ENCODE measurements at regions not wholly inside any gene's neighbourhood (a gene's known extent, or its start where the extent isn't known, plus 50 kb on each side); places are given as distances from the start of the nearest gene placed in this dataset.

GRCh38 chr2:71759060-71759459, 305.7 kb downstream of the DYSF start:
- TF ChIP-seq JUND (IDR thresholded peaks at IDR 0.05): no peak
- TF ChIP-seq RXRA (IDR thresholded peaks at IDR 0.05; ENCODE audit: borderline replicate concordance, low read depth): no peak
- TF ChIP-seq MEF2A (IDR thresholded peaks at IDR 0.05; ENCODE audit: borderline replicate concordance, low read depth): no peak
- no peak for TF ChIP-seq IRF3 (IDR thresholded peaks at IDR 0.05; ENCODE audit: low read depth, low read length)
- TF ChIP-seq GATA2 (CRISPR knock-in tag; IDR thresholded peaks at IDR 0.05): no peak
- no peak for TF ChIP-seq SMC3 (IDR thresholded peaks at IDR 0.05; ENCODE audit: low read depth, low read length)
- no peak for TF ChIP-seq GABPA (IDR thresholded peaks at IDR 0.05; ENCODE audit: low read depth)
- TF ChIP-seq ELF1 (IDR thresholded peaks at IDR 0.05): no peak
- TF ChIP-seq MAX (IDR thresholded peaks at IDR 0.05; ENCODE audit: low read depth): no peak
- TF ChIP-seq FOSL2 (IDR thresholded peaks at IDR 0.05; ENCODE audit: borderline replicate concordance, low read depth): no peak
- TF ChIP-seq USF1 (IDR thresholded peaks at IDR 0.05; ENCODE audit: borderline replicate concordance, low read depth): no peak
- TF ChIP-seq RAD21 (IDR thresholded peaks at IDR 0.05; ENCODE audit: low read length): no peak
- TF ChIP-seq RCOR1 (IDR thresholded peaks at IDR 0.05; ENCODE audit: low read length): no peak
- no peak for TF ChIP-seq POLR2AphosphoS5 (IDR thresholded peaks at IDR 0.05; ENCODE audit: low read depth, low read length)
- no peak for TF ChIP-seq NRF1 (IDR thresholded peaks at IDR 0.05; ENCODE audit: low read depth, low read length)
- TF ChIP-seq EZH2phosphoT487 (IDR thresholded peaks at IDR 0.05; ENCODE audit: borderline replicate concordance, low read depth): no peak
- TF ChIP-seq MXI1 (IDR thresholded peaks at IDR 0.05; ENCODE audit: low read depth, low read length): no peak
- TF ChIP-seq TAF1 (IDR thresholded peaks at IDR 0.05; ENCODE audit: borderline replicate concordance, low read depth, low read length): no peak
- no peak overlapping the region for H3K9ac ChIP-seq
- no peaks in the 10 kb centered on the region for H3K79me2 ChIP-seq (ENCODE audit: insufficient read depth)
- peaks cover 9% of the 10 kb centered on the region for H3F3A ChIP-seq (replicated peaks; ENCODE audit: insufficient read depth)
- no peaks in the 10 kb centered on the region for H3K9me3 ChIP-seq
- 66% methylated on average over 6 of the region's 6 CpGs for WGBS (ENCODE audit: low lambda C conversion rate)
- no peaks in the 10 kb centered on the region for H3K9me2 ChIP-seq
- DNase-seq: no peak
- H3K36me3 ChIP-seq (replicated peaks in 1 of 2; ENCODE audit: control insufficient read depth in 1 of 2, insufficient read depth in 2 of 2, low read length in 1 of 2): no peaks in the 10 kb centered on the region
- ChIA-PET CTCF (interaction anchor here (1.1 kb wide), 1 partner anchor 9 kb away, joined by 3 read pairs; no protein-coding TSS in a partner anchor), POLR2A (no interaction called here)
- H3K4me2 ChIP-seq: no peak overlapping the region
- H3K4me3 ChIP-seq (ENCODE audit: low read depth in 2 of 2, low read length in 1 of 2): no peak overlapping the region
- no peak overlapping the region for H3K27ac ChIP-seq (ENCODE audit: low read depth in 2 of 2, low read length in 1 of 2)
- no peak overlapping the region for H2AFZ ChIP-seq (ENCODE audit: low read depth)
- no peaks in the 10 kb centered on the region for H3K27me3 ChIP-seq (ENCODE audit: insufficient read depth)
- H3K4me1 ChIP-seq (ENCODE audit: control insufficient read depth in 1 of 2, insufficient read depth in 2 of 2, low read depth in 1 of 2, low read length in 1 of 2): peaks cover 0 to 2% of the 10 kb centered on the region in 2 experiments; a peak in 3 of 4 replicates
- H4K20me1 ChIP-seq (ENCODE audit: insufficient read depth): no peaks in the 10 kb centered on the region

- POLR2A ChIA-PET: no interaction called here
Observed at GRCh38 chr2:71757351-71757750, 304.0 kb downstream of the DYSF start.

More at GRCh38 chr2:71757351-71757750, 304.0 kb downstream of the DYSF start:
- no peak overlapping the region for H3K9ac ChIP-seq
- no peak overlapping the region for H3K27ac ChIP-seq (ENCODE audit: low read depth in 2 of 2, low read length in 1 of 2)
- H3K79me2 ChIP-seq (ENCODE audit: insufficient read depth): no peaks in the 10 kb centered on the region
- peaks cover 9% of the 10 kb centered on the region for H3F3A ChIP-seq (replicated peaks; ENCODE audit: insufficient read depth)
- peaks cover 0 to 2% of the 10 kb centered on the region in 2 experiments; a peak in 3 of 4 replicates for H3K4me1 ChIP-seq (ENCODE audit: control insufficient read depth in 1 of 2, insufficient read depth in 2 of 2, low read depth in 1 of 2, low read length in 1 of 2)
- H3K27me3 ChIP-seq (ENCODE audit: insufficient read depth): no peaks in the 10 kb centered on the region
- no peaks in the 10 kb centered on the region for H3K9me3 ChIP-seq
- no peaks in the 10 kb centered on the region for H4K20me1 ChIP-seq (ENCODE audit: insufficient read depth)
- no peak for DNase-seq
- CTCF ChIA-PET: no interaction called here
- no peak overlapping the region for H2AFZ ChIP-seq (ENCODE audit: low read depth)
- TF ChIP-seq EZH2phosphoT487 (IDR thresholded peaks at IDR 0.05; ENCODE audit: borderline replicate concordance, low read depth): no peak
- TF ChIP-seq POLR2AphosphoS5 (IDR thresholded peaks at IDR 0.05; ENCODE audit: low read depth, low read length): no peak
- no peak for TF ChIP-seq IRF3 (IDR thresholded peaks at IDR 0.05; ENCODE audit: low read depth, low read length)
- no peak for TF ChIP-seq RAD21 (IDR thresholded peaks at IDR 0.05; ENCODE audit: low read length)
- no peak for TF ChIP-seq FOSL2 (IDR thresholded peaks at IDR 0.05; ENCODE audit: borderline replicate concordance, low read depth)
- no peak for TF ChIP-seq RCOR1 (IDR thresholded peaks at IDR 0.05; ENCODE audit: low read length)
- no peak for TF ChIP-seq SMC3 (IDR thresholded peaks at IDR 0.05; ENCODE audit: low read depth, low read length)
- TF ChIP-seq TCF12 (IDR thresholded peaks at IDR 0.05): no peak
- TF ChIP-seq CTCF (IDR thresholded peaks at IDR 0.05): no peak
- no peak for TF ChIP-seq TAF1 (IDR thresholded peaks at IDR 0.05; ENCODE audit: borderline replicate concordance, low read depth, low read length)
- TF ChIP-seq ELF1 (IDR thresholded peaks at IDR 0.05): no peak
- no peak for TF ChIP-seq ZBTB33 (IDR thresholded peaks at IDR 0.05; ENCODE audit: borderline replicate concordance, low read depth)
- H3K9me2 ChIP-seq: no peaks in the 10 kb centered on the region
- no peak overlapping the region for H3K4me3 ChIP-seq (ENCODE audit: low read depth in 2 of 2, low read length in 1 of 2)
- no peaks in the 10 kb centered on the region for H3K36me3 ChIP-seq (replicated peaks in 1 of 2; ENCODE audit: control insufficient read depth in 1 of 2, insufficient read depth in 2 of 2, low read length in 1 of 2)
- H3K4me2 ChIP-seq: no peak overlapping the region
- WGBS (ENCODE audit: low lambda C conversion rate): 67% methylated on average over 9 of the region's 9 CpGs

Measured in SK-N-SH (cell line).